Glutamatergic neuron (in vitro differentiated cells): ENCODE measurements at regions not wholly inside any gene's neighbourhood (a gene's known extent, or its start where the extent isn't known, plus 50 kb on each side); places are given as distances from the start of the nearest gene placed in this dataset.

Experiments used
- DNase-seq: peaks from one replicate; pipeline ENCODE4 v3.0.0; 2022
- H3K27ac Mint-ChIP-seq: one replicate; pipeline ENCODE4 v1.8.0; 2020; ENCODE audit warnings: mild to moderate bottlenecking, mixed read lengths, inconsistent platforms; ENCODE audit not compliant: unreplicated experiment
- H3K27me3 Mint-ChIP-seq: one replicate; pipeline ENCODE4 v1.8.0; 2020; ENCODE audit warnings: mild to moderate bottlenecking, moderate library complexity, mixed read lengths, inconsistent platforms; ENCODE audit not compliant: unreplicated experiment
- H3K36me3 Mint-ChIP-seq: one replicate; pipeline ENCODE4 v1.8.0; 2020; ENCODE audit warnings: mild to moderate bottlenecking, mixed read lengths, inconsistent platforms; ENCODE audit not compliant: unreplicated experiment
- H3K4me1 Mint-ChIP-seq: one replicate; pipeline ENCODE4 v1.8.0; 2020; ENCODE audit warnings: mild to moderate bottlenecking, low read depth, mixed read lengths, inconsistent platforms; ENCODE audit not compliant: unreplicated experiment
- H3K4me3 Mint-ChIP-seq: one replicate; pipeline ENCODE4 v1.8.0; 2020; ENCODE audit warnings: mild to moderate bottlenecking, mixed read lengths, inconsistent platforms; ENCODE audit not compliant: unreplicated experiment
- H3K9me3 Mint-ChIP-seq: one replicate; pipeline ENCODE4 v1.8.0; 2020; ENCODE audit warnings: mild to moderate bottlenecking, moderate library complexity, mixed read lengths, inconsistent platforms; ENCODE audit not compliant: unreplicated experiment
- CTCF ChIP-seq: fragments of 200-600 bp; sonication (generic); IDR thresholded peaks from one replicate; pipeline ENCODE4 v1.5.0; 2021; ENCODE audit not compliant: partially characterized antibody, unreplicated experiment

- DNase-seq = no peak
- Mint-ChIP-seq H3K9me3 (peaks cover 3% of the 10 kb centered on the region), H3K36me3 (peaks cover 18% of the 10 kb centered on the region), H3K4me1 (no peaks in the 10 kb centered on the region), H3K27me3 (no peaks in the 10 kb centered on the region), H3K4me3 (no peak overlapping the region), H3K27ac (no peak overlapping the region)
- no peak for TF ChIP-seq CTCF
Measured at GRCh38 chr6:169371344-169372127, 117.9 kb upstream of the THBS2 start.

- Mint-ChIP-seq H3K4me1 (no peaks in the 10 kb centered on the region), H3K4me3 (no peak overlapping the region), H3K27me3 (peaks cover 2% of the 10 kb centered on the region), H3K9me3 (no peaks in the 10 kb centered on the region), H3K27ac (no peak overlapping the region), H3K36me3 (peaks cover 18% of the 10 kb centered on the region)
- no peak for TF ChIP-seq CTCF
- no peak for DNase-seq
Measured at GRCh38 chr6:169370666-169371343, 117.2 kb upstream of the THBS2 start.

GRCh38 chr6:169370054-169370453 is 116.4 kb upstream of the THBS2 start:
- Mint-ChIP-seq H3K36me3 (peaks cover 16% of the 10 kb centered on the region), H3K4me1 (no peaks in the 10 kb centered on the region), H3K27me3 (peaks cover 2% of the 10 kb centered on the region), H3K9me3 (no peaks in the 10 kb centered on the region), H3K27ac (no peak overlapping the region), H3K4me3 (no peak overlapping the region)
- DNase-seq = no peak
- no peak for TF ChIP-seq CTCF

GRCh38 chr6:169368200-169368599 is 114.6 kb upstream of the THBS2 start:
- peaks cover 6% of the 10 kb centered on the region for H3K36me3 Mint-ChIP-seq
- no peaks in the 10 kb centered on the region for H3K9me3 Mint-ChIP-seq
- peaks cover 2% of the 10 kb centered on the region for H3K27me3 Mint-ChIP-seq
- no peak overlapping the region for H3K4me3 Mint-ChIP-seq
- H3K27ac Mint-ChIP-seq = no peak overlapping the region
- no peaks in the 10 kb centered on the region for H3K4me1 Mint-ChIP-seq
- DNase-seq = no peak
- TF ChIP-seq CTCF = no peak

- TF ChIP-seq CTCF = no peak
- H3K4me3 Mint-ChIP-seq = no peak overlapping the region
- DNase-seq = no peak
- peaks cover 6% of the 10 kb centered on the region for H3K36me3 Mint-ChIP-seq
- H3K27me3 Mint-ChIP-seq = peaks cover 2% of the 10 kb centered on the region
- no peaks in the 10 kb centered on the region for H3K9me3 Mint-ChIP-seq
- H3K27ac Mint-ChIP-seq = no peak overlapping the region
- no peaks in the 10 kb centered on the region for H3K4me1 Mint-ChIP-seq
Measured at GRCh38 chr6:169367507-169367906, 113.9 kb upstream of the THBS2 start.
